ENCODE measurements at regions not wholly inside any gene's neighbourhood (a gene's known extent, or its start where the extent isn't known, plus 50 kb on each side); places are given as distances from the start of the nearest gene placed in this dataset.

DNA sequence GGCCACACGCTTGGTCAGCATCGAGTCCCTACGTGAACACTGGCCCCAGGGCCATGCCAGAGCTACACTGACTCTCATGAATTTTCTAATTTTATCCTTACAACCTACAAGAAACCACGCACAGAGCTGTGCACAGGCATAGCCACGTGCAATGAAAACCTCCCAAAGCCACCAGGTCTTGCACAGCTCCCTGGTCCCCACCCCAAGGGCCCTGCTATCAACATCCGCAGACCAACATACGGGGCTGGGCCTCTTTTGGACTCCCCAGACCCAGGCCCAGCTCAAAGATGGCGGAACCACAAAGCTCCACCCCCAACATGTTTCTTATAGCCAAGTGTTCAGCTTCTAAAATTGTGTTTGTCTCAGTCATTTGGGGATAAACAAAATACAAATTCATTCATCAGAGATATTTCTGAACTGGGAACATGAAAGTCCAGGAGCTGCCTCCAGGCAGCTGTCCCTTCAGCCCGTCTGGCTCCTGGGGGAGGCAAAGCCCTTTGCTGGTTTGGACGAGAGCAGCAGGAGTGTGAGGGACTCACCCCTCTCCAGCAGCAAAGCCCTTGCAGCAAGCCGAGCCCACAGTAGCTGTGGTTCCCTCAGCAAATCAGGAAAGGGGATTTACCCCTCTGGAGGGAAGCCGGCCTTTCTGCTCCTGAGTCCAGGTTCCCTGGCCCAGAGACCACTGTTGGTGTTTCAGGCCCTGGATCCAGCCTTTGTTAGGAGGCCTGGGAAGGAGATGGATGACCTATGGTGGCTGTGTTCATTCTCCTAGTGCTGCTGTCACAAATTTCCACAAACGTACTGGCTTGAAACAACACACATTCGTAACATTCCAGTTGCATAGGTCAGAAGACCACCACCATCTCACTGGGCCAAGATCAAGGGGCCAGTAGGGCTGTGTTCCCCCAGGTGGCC lies 75.1 kb downstream of the OAT start:
- intact Hi-C loops (cut with micrococcal nuclease; ENCODE audit: unreplicated experiment), result no loop called here
- CTCF ChIA-PET, result no interaction called here
- no peaks in the 10 kb centered on the region for H3K4me1 Mint-ChIP-seq (ENCODE audit: low read depth, unreplicated experiment)
- peaks cover 13% of the 10 kb centered on the region for H3K27me3 Mint-ChIP-seq (ENCODE audit: unreplicated experiment)
- no peak for DNase-seq
- TF ChIP-seq, protein P1, sequence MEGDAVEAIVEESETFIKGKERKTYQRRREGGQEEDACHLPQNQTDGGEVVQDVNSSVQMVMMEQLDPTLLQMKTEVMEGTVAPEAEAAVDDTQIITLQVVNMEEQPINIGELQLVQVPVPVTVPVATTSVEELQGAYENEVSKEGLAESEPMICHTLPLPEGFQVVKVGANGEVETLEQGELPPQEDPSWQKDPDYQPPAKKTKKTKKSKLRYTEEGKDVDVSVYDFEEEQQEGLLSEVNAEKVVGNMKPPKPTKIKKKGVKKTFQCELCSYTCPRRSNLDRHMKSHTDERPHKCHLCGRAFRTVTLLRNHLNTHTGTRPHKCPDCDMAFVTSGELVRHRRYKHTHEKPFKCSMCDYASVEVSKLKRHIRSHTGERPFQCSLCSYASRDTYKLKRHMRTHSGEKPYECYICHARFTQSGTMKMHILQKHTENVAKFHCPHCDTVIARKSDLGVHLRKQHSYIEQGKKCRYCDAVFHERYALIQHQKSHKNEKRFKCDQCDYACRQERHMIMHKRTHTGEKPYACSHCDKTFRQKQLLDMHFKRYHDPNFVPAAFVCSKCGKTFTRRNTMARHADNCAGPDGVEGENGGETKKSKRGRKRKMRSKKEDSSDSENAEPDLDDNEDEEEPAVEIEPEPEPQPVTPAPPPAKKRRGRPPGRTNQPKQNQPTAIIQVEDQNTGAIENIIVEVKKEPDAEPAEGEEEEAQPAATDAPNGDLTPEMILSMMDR (IDR thresholded peaks at IDR 0.05; ENCODE audit: unreplicated experiment), result no peak
- BruUV-seq (replicated peaks), result no TSS peak
- no peak overlapping the region for H3K4me3 Mint-ChIP-seq (ENCODE audit: low read depth, unreplicated experiment)
- no peaks in the 10 kb centered on the region for H3K9me3 Mint-ChIP-seq (ENCODE audit: low read depth, unreplicated experiment)
- no peak overlapping the region for H3K27ac Mint-ChIP-seq (ENCODE audit: unreplicated experiment)
- peaks cover 3% of the 10 kb centered on the region for H3K36me3 Mint-ChIP-seq (ENCODE audit: insufficient read depth, unreplicated experiment)

DNA sequence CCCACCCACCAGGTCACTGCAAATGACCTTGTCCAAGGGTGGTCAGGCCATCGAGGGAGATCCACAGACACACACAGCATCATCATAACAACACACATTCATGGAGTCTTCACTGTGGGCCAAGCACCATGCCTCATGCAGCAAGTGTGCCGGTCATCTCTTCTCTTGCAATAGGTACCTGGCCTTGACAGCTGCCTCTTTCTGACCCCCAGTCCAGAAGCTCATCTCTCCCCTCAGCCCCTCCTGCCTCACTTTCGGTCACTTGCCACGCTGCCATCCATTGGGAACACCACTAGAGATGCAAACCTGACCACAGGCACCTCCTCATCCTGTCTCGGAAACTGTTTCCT lies 75.9 kb downstream of the OAT start:
- TF ChIP-seq, protein P1 (IDR thresholded peaks at IDR 0.05; ENCODE audit: unreplicated experiment), result no peak
- peaks cover 13% of the 10 kb centered on the region for H3K27me3 Mint-ChIP-seq (ENCODE audit: unreplicated experiment)
- no peaks in the 10 kb centered on the region for H3K9me3 Mint-ChIP-seq (ENCODE audit: low read depth, unreplicated experiment)
- DNase-seq, result no peak
- H3K4me1 Mint-ChIP-seq (ENCODE audit: low read depth, unreplicated experiment), result no peaks in the 10 kb centered on the region
- CTCF ChIA-PET, result no interaction called here
- H3K27ac Mint-ChIP-seq (ENCODE audit: unreplicated experiment), result no peak overlapping the region
- no TSS peak for BruUV-seq (replicated peaks)
- H3K4me3 Mint-ChIP-seq (ENCODE audit: low read depth, unreplicated experiment), result no peak overlapping the region
- H3K36me3 Mint-ChIP-seq (ENCODE audit: insufficient read depth, unreplicated experiment), result peaks cover 3% of the 10 kb centered on the region
- intact Hi-C loops (cut with micrococcal nuclease; ENCODE audit: unreplicated experiment), result no loop called here

DNA sequence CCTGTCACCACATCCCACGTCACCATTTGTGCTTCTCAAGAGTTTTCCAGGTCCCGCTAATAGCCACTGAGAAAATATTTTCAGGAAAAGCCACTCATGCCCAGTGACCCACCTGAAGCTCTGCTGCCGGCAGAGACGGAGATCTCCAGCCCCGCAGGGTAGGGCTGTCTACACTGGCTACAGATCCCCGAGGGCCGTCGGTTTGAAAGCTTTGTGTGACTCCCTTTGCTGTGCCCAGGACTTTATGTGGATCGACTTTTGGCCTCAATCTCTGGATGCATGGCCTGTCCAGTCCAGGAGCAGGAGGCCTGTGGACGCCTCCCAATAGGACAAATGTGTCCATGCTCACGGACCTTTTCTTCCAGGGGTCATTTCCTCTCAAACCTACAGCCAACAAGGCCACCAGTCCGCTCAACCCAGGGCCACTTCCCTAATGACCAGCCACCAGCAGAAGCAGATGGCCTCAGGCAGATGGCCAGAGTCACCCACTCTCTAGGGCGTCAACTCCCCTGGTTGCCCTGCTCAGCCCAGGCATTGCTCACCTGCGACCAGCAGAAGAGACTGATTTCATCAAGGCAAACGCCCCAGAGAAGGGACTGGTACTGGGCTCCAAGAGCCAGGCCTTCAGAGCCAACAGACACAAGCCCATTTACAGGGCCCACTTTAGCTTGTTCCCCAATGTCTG lies 76.4 kb downstream of the OAT start:
- no TSS peak for BruUV-seq (replicated peaks)
- H3K4me1 Mint-ChIP-seq (ENCODE audit: low read depth, unreplicated experiment), result no peaks in the 10 kb centered on the region
- H3K9me3 Mint-ChIP-seq (ENCODE audit: low read depth, unreplicated experiment), result no peaks in the 10 kb centered on the region
- peaks cover 3% of the 10 kb centered on the region for H3K36me3 Mint-ChIP-seq (ENCODE audit: insufficient read depth, unreplicated experiment)
- DNase-seq, result no peak
- intact Hi-C loops (cut with micrococcal nuclease; ENCODE audit: unreplicated experiment), result no loop called here
- peaks cover 13% of the 10 kb centered on the region for H3K27me3 Mint-ChIP-seq (ENCODE audit: unreplicated experiment)
- no peak overlapping the region for H3K27ac Mint-ChIP-seq (ENCODE audit: unreplicated experiment)
- TF ChIP-seq, protein P1 (IDR thresholded peaks at IDR 0.05; ENCODE audit: unreplicated experiment), result no peak
- CTCF ChIA-PET, result no interaction called here
- no peak overlapping the region for H3K4me3 Mint-ChIP-seq (ENCODE audit: low read depth, unreplicated experiment)

DNA sequence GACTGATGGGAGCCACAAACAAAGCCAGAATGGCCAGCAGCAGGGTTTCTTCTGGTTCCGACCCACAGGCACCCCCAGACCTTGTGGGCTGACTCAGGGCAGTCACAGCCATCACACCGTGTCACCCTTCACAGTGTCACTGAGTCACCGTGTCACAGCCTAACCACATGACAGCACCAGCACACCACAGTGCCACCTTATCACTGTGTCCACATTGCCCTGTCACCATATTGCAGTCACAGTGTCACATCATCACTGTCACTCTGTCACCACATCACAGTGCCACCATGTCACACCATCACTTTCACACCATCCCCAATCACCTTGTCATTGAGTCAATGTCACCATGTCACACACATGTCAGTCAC lies 77.0 kb downstream of the OAT start:
- no TSS peak for BruUV-seq (replicated peaks)
- TF ChIP-seq, protein P1 (IDR thresholded peaks at IDR 0.05; ENCODE audit: unreplicated experiment), result no peak
- Mint-ChIP-seq H3K27me3 (ENCODE audit: unreplicated experiment) (peaks cover 13% of the 10 kb centered on the region), H3K36me3 (ENCODE audit: insufficient read depth, unreplicated experiment) (peaks cover 3% of the 10 kb centered on the region), H3K4me1 (ENCODE audit: low read depth, unreplicated experiment) (no peaks in the 10 kb centered on the region), H3K9me3 (ENCODE audit: low read depth, unreplicated experiment) (no peaks in the 10 kb centered on the region), H3K27ac (ENCODE audit: unreplicated experiment) (no peak overlapping the region), H3K4me3 (ENCODE audit: low read depth, unreplicated experiment) (no peak overlapping the region)
- no peak for DNase-seq
- CTCF ChIA-PET, result no interaction called here
- intact Hi-C loops (cut with micrococcal nuclease; ENCODE audit: unreplicated experiment), result no loop called here

All from Calu3 (cell line).